ENCODE measurements at regions not wholly inside any gene's neighbourhood (a gene's known extent, or its start where the extent isn't known, plus 50 kb on each side); places are given as distances from the start of the nearest gene placed in this dataset.

GRCh38 chr14:101173698-101174521, 270.4 kb upstream of the RTL1 start:
- intact Hi-C loops (cut with DNase I) = no loop called here
- ATAC-seq (no peak), DNase-seq (peak in 2 of 4 donors; percentile 18 to 37)
- Histone ChIP-seq H3K36me3 (no peaks in the 10 kb centered on the region), H3K27ac (no peak overlapping the region), H3K9me3 (no peaks in the 10 kb centered on the region), H3K27me3 (peaks cover 0 to 5% of the 10 kb centered on the region in 2 donors), H3K4me1 (no peaks in the 10 kb centered on the region), H3K4me3 (no peak overlapping the region)
- no peak for TF ChIP-seq CTCF (IDR thresholded peaks at IDR 0.05)

- no peaks in the 10 kb centered on the region for H3K36me3 ChIP-seq
- no peak overlapping the region for H3K27ac ChIP-seq
- DNase-seq (peak in 3 of 4 donors; percentile 47 to 82 (median 61)), ATAC-seq (peak; percentile 91)
- H3K4me3 ChIP-seq = no peak overlapping the region
- no peaks in the 10 kb centered on the region for H3K9me3 ChIP-seq
- intact Hi-C loops (cut with DNase I) = no loop called here
- no peak for TF ChIP-seq CTCF (IDR thresholded peaks at IDR 0.05)
- peaks cover 0 to 5% of the 10 kb centered on the region in 2 donors for H3K27me3 ChIP-seq
- no peaks in the 10 kb centered on the region for H3K4me1 ChIP-seq
These were observed 271.0 kb upstream of the RTL1 start for GRCh38 chr14:101174522-101174838.

- DNase-seq = peak in 2 of 4 donors; percentile 31 to 64
- ATAC-seq = peak; percentile 52
- Histone ChIP-seq H3K4me3 (no peak overlapping the region), H3K9me3 (peaks cover 0 to under 1% of the 10 kb centered on the region in 2 donors), H3K4me1 (no peaks in the 10 kb centered on the region), H3K27me3 (peaks cover 0 to 5% of the 10 kb centered on the region in 2 donors), H3K36me3 (no peaks in the 10 kb centered on the region), H3K27ac (no peak overlapping the region)
- intact Hi-C loops (cut with DNase I) = no loop called here
- TF ChIP-seq CTCF (IDR thresholded peaks at IDR 0.05) = no peak
These were observed 271.6 kb upstream of the RTL1 start for GRCh38 chr14:101174980-101175606.

GRCh38 chr14:101175731-101176534, 272.4 kb upstream of the RTL1 start:
- no peaks in the 10 kb centered on the region for H3K27me3 ChIP-seq
- H3K4me3 ChIP-seq = no peak overlapping the region
- no peaks in the 10 kb centered on the region for H3K36me3 ChIP-seq
- TF ChIP-seq CTCF (IDR thresholded peaks at IDR 0.05) = no peak
- H3K27ac ChIP-seq = no peak overlapping the region
- DNase-seq (peak in 1 of 4 donors; percentile 26), ATAC-seq (no peak)
- intact Hi-C loops (cut with DNase I) = no loop called here
- H3K9me3 ChIP-seq = peaks cover 0 to 6% of the 10 kb centered on the region in 2 donors
- H3K4me1 ChIP-seq = no peaks in the 10 kb centered on the region

All from left lung (tissue), 4 donors.